WTC11 (cell line): ENCODE measurements at regions not wholly inside any gene's neighbourhood (a gene's known extent, or its start where the extent isn't known, plus 50 kb on each side); places are given as distances from the start of the nearest gene placed in this dataset.

ENCODE experiments used
- CREB1 ChIP-seq: sonication (generic); formaldehyde crosslinking; IDR thresholded peaks from 2 replicates; pipeline ENCODE4 v1.8.0; 2023; ENCODE audit warnings: mild to moderate bottlenecking, missing genetic modification reagents
- E2F4 ChIP-seq: sonication (generic); formaldehyde crosslinking; IDR thresholded peaks from 2 replicates; pipeline ENCODE4 v1.8.1; 2022; ENCODE audit warnings: low read depth, mild to moderate bottlenecking, moderate library complexity, missing genetic modification reagents, borderline replicate concordance
- IRF1 ChIP-seq: sonication (generic); formaldehyde crosslinking; IDR thresholded peaks from 2 replicates; pipeline ENCODE4 v1.8.0; 2023; ENCODE audit warnings: missing genetic modification reagents
- IRF2 ChIP-seq: sonication (generic); formaldehyde crosslinking; IDR thresholded peaks from 2 replicates; pipeline ENCODE4 v1.8.0; 2022; ENCODE audit warnings: low read depth, missing genetic modification reagents, borderline replicate concordance
- JUN ChIP-seq: sonication (generic); formaldehyde crosslinking; IDR thresholded peaks from 2 replicates; pipeline ENCODE4 v1.8.0; 2023; ENCODE audit warnings: mild to moderate bottlenecking, missing genetic modification reagents
- NFE2L1 ChIP-seq: sonication (generic); formaldehyde crosslinking; IDR thresholded peaks from 2 replicates; pipeline ENCODE4 v1.8.1; 2023; ENCODE audit warnings: missing genetic modification reagents
- NR2C2 ChIP-seq: sonication (generic); formaldehyde crosslinking; IDR thresholded peaks from 2 replicates; pipeline ENCODE4 v1.8.0; 2022; ENCODE audit warnings: mild to moderate bottlenecking, missing genetic modification reagents
- RELA ChIP-seq: sonication (generic); formaldehyde crosslinking; IDR thresholded peaks from 2 replicates; pipeline ENCODE4 v1.8.1; 2022; ENCODE audit warnings: missing genetic modification reagents, mild to moderate bottlenecking, borderline replicate concordance
- SP1 ChIP-seq: sonication (generic); formaldehyde crosslinking; conservative IDR thresholded peaks from 2 replicates; pipeline ENCODE4 v1.8.1; 2022; ENCODE audit warnings: missing genetic modification reagents
- TCF7 ChIP-seq: sonication (generic); formaldehyde crosslinking; IDR thresholded peaks from 2 replicates; pipeline ENCODE4 v1.8.0; 2022; ENCODE audit warnings: mild to moderate bottlenecking, low read depth, missing genetic modification reagents, moderate library complexity
- TEAD4 ChIP-seq: sonication (generic); formaldehyde crosslinking; IDR thresholded peaks from 2 replicates; pipeline ENCODE4 v1.8.0; 2022; ENCODE audit warnings: mild to moderate bottlenecking, missing genetic modification reagents
- ZNF121 ChIP-seq: sonication (generic); formaldehyde crosslinking; IDR thresholded peaks from 2 replicates; pipeline ENCODE4 v1.8.0; 2023; ENCODE audit warnings: missing genetic modification reagents
- TF ChIP-seq, protein P1 (sequence below): fragments of 200-600 bp; IDR thresholded peaks from 2 replicates; pipeline ENCODE4 v1.8.0; 2022; ENCODE audit warnings: antibody characterized with exemption
- TF ChIP-seq, protein P2 (sequence below): sonication (generic); formaldehyde crosslinking; IDR thresholded peaks from 2 replicates; pipeline ENCODE4 v1.8.1; 2023; ENCODE audit warnings: mild to moderate bottlenecking, missing genetic modification reagents, borderline replicate concordance

GRCh38 chr4:81747242-81747930, 275.7 kb upstream of the RASGEF1B start:
- TF ChIP-seq, protein P1, sequence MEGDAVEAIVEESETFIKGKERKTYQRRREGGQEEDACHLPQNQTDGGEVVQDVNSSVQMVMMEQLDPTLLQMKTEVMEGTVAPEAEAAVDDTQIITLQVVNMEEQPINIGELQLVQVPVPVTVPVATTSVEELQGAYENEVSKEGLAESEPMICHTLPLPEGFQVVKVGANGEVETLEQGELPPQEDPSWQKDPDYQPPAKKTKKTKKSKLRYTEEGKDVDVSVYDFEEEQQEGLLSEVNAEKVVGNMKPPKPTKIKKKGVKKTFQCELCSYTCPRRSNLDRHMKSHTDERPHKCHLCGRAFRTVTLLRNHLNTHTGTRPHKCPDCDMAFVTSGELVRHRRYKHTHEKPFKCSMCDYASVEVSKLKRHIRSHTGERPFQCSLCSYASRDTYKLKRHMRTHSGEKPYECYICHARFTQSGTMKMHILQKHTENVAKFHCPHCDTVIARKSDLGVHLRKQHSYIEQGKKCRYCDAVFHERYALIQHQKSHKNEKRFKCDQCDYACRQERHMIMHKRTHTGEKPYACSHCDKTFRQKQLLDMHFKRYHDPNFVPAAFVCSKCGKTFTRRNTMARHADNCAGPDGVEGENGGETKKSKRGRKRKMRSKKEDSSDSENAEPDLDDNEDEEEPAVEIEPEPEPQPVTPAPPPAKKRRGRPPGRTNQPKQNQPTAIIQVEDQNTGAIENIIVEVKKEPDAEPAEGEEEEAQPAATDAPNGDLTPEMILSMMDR = no peak
- TF ChIP-seq CREB1 (CRISPR knock-in tag) = no peak
- TF ChIP-seq NFE2L1 = no peak
- TF ChIP-seq SP1 (CRISPR knock-in tag) = no peak
- no peak for TF ChIP-seq IRF1 (CRISPR knock-in tag)
- TF ChIP-seq IRF2 (CRISPR knock-in tag) = no peak
- TF ChIP-seq, protein P2, sequence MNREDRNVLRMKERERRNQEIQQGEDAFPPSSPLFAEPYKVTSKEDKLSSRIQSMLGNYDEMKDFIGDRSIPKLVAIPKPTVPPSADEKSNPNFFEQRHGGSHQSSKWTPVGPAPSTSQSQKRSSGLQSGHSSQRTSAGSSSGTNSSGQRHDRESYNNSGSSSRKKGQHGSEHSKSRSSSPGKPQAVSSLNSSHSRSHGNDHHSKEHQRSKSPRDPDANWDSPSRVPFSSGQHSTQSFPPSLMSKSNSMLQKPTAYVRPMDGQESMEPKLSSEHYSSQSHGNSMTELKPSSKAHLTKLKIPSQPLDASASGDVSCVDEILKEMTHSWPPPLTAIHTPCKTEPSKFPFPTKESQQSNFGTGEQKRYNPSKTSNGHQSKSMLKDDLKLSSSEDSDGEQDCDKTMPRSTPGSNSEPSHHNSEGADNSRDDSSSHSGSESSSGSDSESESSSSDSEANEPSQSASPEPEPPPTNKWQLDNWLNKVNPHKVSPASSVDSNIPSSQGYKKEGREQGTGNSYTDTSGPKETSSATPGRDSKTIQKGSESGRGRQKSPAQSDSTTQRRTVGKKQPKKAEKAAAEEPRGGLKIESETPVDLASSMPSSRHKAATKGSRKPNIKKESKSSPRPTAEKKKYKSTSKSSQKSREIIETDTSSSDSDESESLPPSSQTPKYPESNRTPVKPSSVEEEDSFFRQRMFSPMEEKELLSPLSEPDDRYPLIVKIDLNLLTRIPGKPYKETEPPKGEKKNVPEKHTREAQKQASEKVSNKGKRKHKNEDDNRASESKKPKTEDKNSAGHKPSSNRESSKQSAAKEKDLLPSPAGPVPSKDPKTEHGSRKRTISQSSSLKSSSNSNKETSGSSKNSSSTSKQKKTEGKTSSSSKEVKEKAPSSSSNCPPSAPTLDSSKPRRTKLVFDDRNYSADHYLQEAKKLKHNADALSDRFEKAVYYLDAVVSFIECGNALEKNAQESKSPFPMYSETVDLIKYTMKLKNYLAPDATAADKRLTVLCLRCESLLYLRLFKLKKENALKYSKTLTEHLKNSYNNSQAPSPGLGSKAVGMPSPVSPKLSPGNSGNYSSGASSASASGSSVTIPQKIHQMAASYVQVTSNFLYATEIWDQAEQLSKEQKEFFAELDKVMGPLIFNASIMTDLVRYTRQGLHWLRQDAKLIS = no peak
- no peak for TF ChIP-seq TCF7
- no peak for TF ChIP-seq RELA
- no peak for TF ChIP-seq NR2C2 (CRISPR knock-in tag)
- no peak for TF ChIP-seq JUN
- TF ChIP-seq ZNF121 (CRISPR knock-in tag) = no peak
- no peak for TF ChIP-seq E2F4
- TF ChIP-seq TEAD4 = no peak
